Ishikawa (cell line): ENCODE measurements at regions not wholly inside any gene's neighbourhood (a gene's known extent, or its start where the extent isn't known, plus 50 kb on each side); places are given as distances from the start of the nearest gene placed in this dataset.

Experiments used
- CEBPB ChIP-seq: IDR thresholded peaks from 2 replicates; pipeline ENCODE4 v1.6.1; 2012
- CREB1 ChIP-seq: IDR thresholded peaks from 2 replicates; pipeline ENCODE4 v1.6.1; 2012; ENCODE audit warnings: low read depth
- EGR1 ChIP-seq: IDR thresholded peaks from 2 replicates; pipeline ENCODE4 v1.6.1; 2012
- EP300 ChIP-seq: IDR thresholded peaks from 2 replicates; pipeline ENCODE4 v1.6.1; 2012; ENCODE audit warnings: borderline replicate concordance
- MAX ChIP-seq: IDR thresholded peaks from 2 replicates; pipeline ENCODE4 v1.6.1; 2012
- NFIC ChIP-seq: IDR thresholded peaks from 2 replicates; pipeline ENCODE4 v1.6.1; 2012
- RAD21 ChIP-seq: IDR thresholded peaks from 2 replicates; pipeline ENCODE4 v1.6.1; 2012; ENCODE audit warnings: low read depth
- REST ChIP-seq: IDR thresholded peaks from 2 replicates; pipeline ENCODE4 v1.6.1; 2012; ENCODE audit warnings: low read depth, mild to moderate bottlenecking
- TAF1 ChIP-seq: IDR thresholded peaks from 2 replicates; pipeline ENCODE4 v1.6.1; 2012; ENCODE audit warnings: low read depth, mild to moderate bottlenecking
- TCF12 ChIP-seq: IDR thresholded peaks from 2 replicates; pipeline ENCODE4 v1.6.1; 2012; ENCODE audit warnings: low read depth
- TEAD4 ChIP-seq: IDR thresholded peaks from 2 replicates; pipeline ENCODE4 v1.6.1; 2012
- USF1 ChIP-seq: IDR thresholded peaks from 2 replicates; pipeline ENCODE4 v1.6.1; 2012
- YY1 ChIP-seq: IDR thresholded peaks from 2 replicates; pipeline ENCODE4 v1.6.1; 2012; ENCODE audit warnings: low read depth

DNA sequence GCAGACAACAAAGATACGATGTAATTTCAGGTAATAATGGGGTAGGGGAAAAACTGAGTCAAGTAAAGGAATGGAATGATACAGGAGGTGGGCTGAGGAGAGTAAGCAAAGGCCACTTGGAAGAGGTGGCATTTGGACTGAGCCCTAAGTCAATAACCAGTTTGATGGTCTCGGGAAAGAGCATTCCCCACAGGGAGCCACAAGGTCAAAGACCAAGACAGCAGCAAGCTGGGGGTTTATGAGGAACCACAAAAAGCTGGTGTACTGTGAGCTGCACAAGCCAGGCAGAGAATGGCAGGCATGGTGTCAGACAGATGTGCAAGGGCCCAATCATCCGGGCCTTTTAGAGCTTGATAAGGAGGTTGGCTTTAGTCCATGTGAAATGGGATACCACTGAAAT, 98.7 kb downstream of the NOC3L start:
- TF ChIP-seq EP300 (no peak), EGR1 (no peak), USF1 (no peak), TAF1 (no peak), REST (no peak), CEBPB (no peak), CREB1 (no peak), MAX (no peak), NFIC (no peak), TCF12 (no peak), TEAD4 (no peak), YY1 (no peak), RAD21 (no peak)
